ENCODE measurements at regions not wholly inside any gene's neighbourhood (a gene's known extent, or its start where the extent isn't known, plus 50 kb on each side); places are given as distances from the start of the nearest gene placed in this dataset.

DNA sequence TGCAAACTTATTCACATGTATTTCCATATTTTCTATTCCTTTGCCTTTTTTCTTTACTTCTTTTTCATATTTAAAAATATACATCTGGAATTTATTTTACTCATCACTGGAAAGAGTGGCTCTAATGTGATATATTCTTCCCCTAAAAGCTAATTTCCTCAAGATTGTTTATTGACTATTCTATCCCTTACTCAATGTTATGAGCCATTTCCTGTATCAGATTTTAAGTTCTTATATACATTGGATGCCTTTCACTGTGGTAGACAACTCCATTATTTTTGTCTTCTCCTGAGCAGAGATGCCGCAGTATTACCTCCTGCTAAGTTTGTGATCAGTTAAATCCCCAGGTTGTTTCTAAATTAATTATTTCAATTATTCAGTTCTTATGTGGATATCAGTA, 418.4 kb upstream of the JAG1 start:
- no peak overlapping the region for H3K27ac ChIP-seq (ENCODE audit: low read depth, low read length)

GRCh38 chr20:11094196-11094595, 420.4 kb upstream of the JAG1 start:
- H3K9ac ChIP-seq (ENCODE audit: low read length in 5 of 5) = no peak overlapping the region
- no peaks in the 10 kb centered on the region for H3K36me3 ChIP-seq (ENCODE audit: control insufficient read depth in 5 of 5, insufficient read depth in 5 of 5, low read length in 5 of 5)
- no peaks in the 10 kb centered on the region for H3K27me3 ChIP-seq (ENCODE audit: control insufficient read depth in 5 of 5, insufficient read depth in 4 of 5, low read length in 5 of 5)
- no peaks in the 10 kb centered on the region for H3K9me3 ChIP-seq (ENCODE audit: control insufficient read depth in 5 of 5, low read length in 5 of 5)
- H3K4me3 ChIP-seq (ENCODE audit: low read depth in 1 of 5, low read length in 5 of 5) = no peak overlapping the region
- no peak overlapping the region for H3K27ac ChIP-seq (ENCODE audit: low read depth, low read length)
- H3K4me1 ChIP-seq (ENCODE audit: control insufficient read depth in 5 of 5, insufficient read depth in 5 of 5, low read length in 5 of 5) = no peaks in the 10 kb centered on the region

More for the DNA sequence above, 418.4 kb upstream of the JAG1 start:
- Histone ChIP-seq H3K27me3 (ENCODE audit: control insufficient read depth in 5 of 5, insufficient read depth in 4 of 5, low read length in 5 of 5) (no peaks in the 10 kb centered on the region), H3K4me3 (ENCODE audit: low read depth in 1 of 5, low read length in 5 of 5) (no peak overlapping the region), H3K4me1 (ENCODE audit: control insufficient read depth in 5 of 5, insufficient read depth in 5 of 5, low read length in 5 of 5) (no peaks in the 10 kb centered on the region), H3K9me3 (ENCODE audit: control insufficient read depth in 5 of 5, low read length in 5 of 5) (peaks cover 0 to 3% (median 0%) of the 10 kb centered on the region in 5 donors), H3K36me3 (ENCODE audit: control insufficient read depth in 5 of 5, insufficient read depth in 5 of 5, low read length in 5 of 5) (no peaks in the 10 kb centered on the region), H3K9ac (ENCODE audit: low read length in 5 of 5) (no peak overlapping the region)

GRCh38 chr20:11094711-11095110, 420.9 kb upstream of the JAG1 start:
- H3K27ac ChIP-seq (ENCODE audit: low read depth, low read length) = no peak overlapping the region
- H3K36me3 ChIP-seq (ENCODE audit: control insufficient read depth in 5 of 5, insufficient read depth in 5 of 5, low read length in 5 of 5) = no peaks in the 10 kb centered on the region
- H3K4me1 ChIP-seq (ENCODE audit: control insufficient read depth in 5 of 5, insufficient read depth in 5 of 5, low read length in 5 of 5) = no peaks in the 10 kb centered on the region
- no peaks in the 10 kb centered on the region for H3K9me3 ChIP-seq (ENCODE audit: control insufficient read depth in 5 of 5, low read length in 5 of 5)
- no peak overlapping the region for H3K4me3 ChIP-seq (ENCODE audit: low read depth in 1 of 5, low read length in 5 of 5)
- H3K27me3 ChIP-seq (ENCODE audit: control insufficient read depth in 5 of 5, insufficient read depth in 4 of 5, low read length in 5 of 5) = no peaks in the 10 kb centered on the region
- no peak overlapping the region for H3K9ac ChIP-seq (ENCODE audit: low read length in 5 of 5)

DNA sequence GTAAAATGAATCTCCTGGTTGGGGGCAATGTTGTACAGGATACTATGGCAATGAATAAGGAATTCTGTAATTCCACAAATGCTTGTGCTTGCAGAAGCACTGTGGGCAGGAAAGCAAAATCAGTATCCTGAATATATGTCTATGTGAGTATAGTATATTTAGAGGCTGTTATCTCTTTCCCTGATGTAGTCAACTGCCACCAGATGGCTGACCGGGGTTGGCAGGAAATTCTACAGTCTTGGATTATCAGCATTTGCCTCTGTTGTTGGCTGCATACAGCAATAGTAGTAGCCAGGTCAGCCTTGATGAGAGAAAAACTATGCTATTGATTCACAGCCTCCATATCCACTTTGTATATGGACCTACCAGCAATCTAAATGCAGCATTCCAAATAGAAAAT, 425.1 kb upstream of the JAG1 start:
- Histone ChIP-seq H3K9ac (ENCODE audit: low read length in 5 of 5) (no peak overlapping the region), H3K27ac (ENCODE audit: low read depth, low read length) (no peak overlapping the region), H3K4me1 (ENCODE audit: control insufficient read depth in 5 of 5, insufficient read depth in 5 of 5, low read length in 5 of 5) (peaks cover 0 to 3% (median 0%) of the 10 kb centered on the region in 5 donors), H3K36me3 (ENCODE audit: control insufficient read depth in 5 of 5, insufficient read depth in 5 of 5, low read length in 5 of 5) (no peaks in the 10 kb centered on the region), H3K4me3 (ENCODE audit: low read depth in 1 of 5, low read length in 5 of 5) (no peak overlapping the region), H3K27me3 (ENCODE audit: control insufficient read depth in 5 of 5, insufficient read depth in 4 of 5, low read length in 5 of 5) (no peaks in the 10 kb centered on the region), H3K9me3 (ENCODE audit: control insufficient read depth in 5 of 5, low read length in 5 of 5) (no peaks in the 10 kb centered on the region)

DNA sequence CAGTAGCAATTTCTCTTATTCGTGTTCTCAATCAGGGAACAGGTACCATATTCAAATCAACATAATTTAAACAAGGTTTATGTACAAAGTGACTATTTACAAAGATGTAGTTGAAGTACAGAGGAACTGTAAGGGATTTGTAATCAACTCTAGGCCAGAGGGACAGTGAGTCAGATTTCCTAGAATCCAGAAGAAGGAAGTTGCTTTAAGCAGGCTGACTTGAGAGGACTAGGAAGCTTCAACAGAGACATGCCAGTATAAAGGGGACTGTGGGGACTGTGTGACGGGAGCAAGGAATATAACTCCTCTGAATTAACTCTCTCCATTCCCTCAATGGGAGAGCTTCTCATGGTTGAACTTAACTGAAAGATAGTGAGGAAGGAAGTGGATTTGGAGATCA, 427.4 kb upstream of the JAG1 start:
- Histone ChIP-seq H3K9me3 (ENCODE audit: control insufficient read depth in 5 of 5, low read length in 5 of 5) (no peaks in the 10 kb centered on the region), H3K36me3 (ENCODE audit: control insufficient read depth in 5 of 5, insufficient read depth in 5 of 5, low read length in 5 of 5) (no peaks in the 10 kb centered on the region), H3K27ac (ENCODE audit: low read depth, low read length) (no peak overlapping the region), H3K4me3 (ENCODE audit: low read depth in 1 of 5, low read length in 5 of 5) (no peak overlapping the region), H3K9ac (ENCODE audit: low read length in 5 of 5) (no peak overlapping the region), H3K27me3 (ENCODE audit: control insufficient read depth in 5 of 5, insufficient read depth in 4 of 5, low read length in 5 of 5) (no peaks in the 10 kb centered on the region), H3K4me1 (ENCODE audit: control insufficient read depth in 5 of 5, insufficient read depth in 5 of 5, low read length in 5 of 5) (peaks cover 0 to 3% (median 0%) of the 10 kb centered on the region in 5 donors)

DNA sequence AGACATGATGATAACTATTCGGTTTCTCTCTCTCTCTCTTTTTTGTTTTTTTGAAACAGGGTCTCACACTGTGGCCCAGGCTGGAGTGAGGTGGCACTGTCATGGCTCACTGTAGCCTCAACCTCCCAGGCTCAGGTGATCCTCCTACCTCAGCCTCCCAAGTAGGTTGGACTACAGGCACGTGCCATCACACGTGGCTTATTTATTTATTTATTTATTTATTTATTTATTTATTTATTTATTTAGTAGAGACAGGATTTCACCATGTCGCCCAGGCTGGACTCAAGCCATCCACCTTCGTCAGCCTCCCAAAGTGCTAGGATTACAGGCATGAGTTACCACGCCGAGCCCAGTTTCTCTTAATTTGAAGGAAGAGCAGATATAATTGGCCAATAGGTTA, 427.9 kb upstream of the JAG1 start:
- H3K36me3 ChIP-seq (ENCODE audit: control insufficient read depth in 5 of 5, insufficient read depth in 5 of 5, low read length in 5 of 5) = no peaks in the 10 kb centered on the region
- no peak overlapping the region for H3K4me3 ChIP-seq (ENCODE audit: low read depth in 1 of 5, low read length in 5 of 5)
- no peak overlapping the region for H3K27ac ChIP-seq (ENCODE audit: low read depth, low read length)
- no peak overlapping the region for H3K9ac ChIP-seq (ENCODE audit: low read length in 5 of 5)
- H3K9me3 ChIP-seq (ENCODE audit: control insufficient read depth in 5 of 5, low read length in 5 of 5) = no peaks in the 10 kb centered on the region
- H3K4me1 ChIP-seq (ENCODE audit: control insufficient read depth in 5 of 5, insufficient read depth in 5 of 5, low read length in 5 of 5) = peaks cover 0 to 3% (median 0%) of the 10 kb centered on the region in 5 donors
- no peaks in the 10 kb centered on the region for H3K27me3 ChIP-seq (ENCODE audit: control insufficient read depth in 5 of 5, insufficient read depth in 4 of 5, low read length in 5 of 5)

DNA sequence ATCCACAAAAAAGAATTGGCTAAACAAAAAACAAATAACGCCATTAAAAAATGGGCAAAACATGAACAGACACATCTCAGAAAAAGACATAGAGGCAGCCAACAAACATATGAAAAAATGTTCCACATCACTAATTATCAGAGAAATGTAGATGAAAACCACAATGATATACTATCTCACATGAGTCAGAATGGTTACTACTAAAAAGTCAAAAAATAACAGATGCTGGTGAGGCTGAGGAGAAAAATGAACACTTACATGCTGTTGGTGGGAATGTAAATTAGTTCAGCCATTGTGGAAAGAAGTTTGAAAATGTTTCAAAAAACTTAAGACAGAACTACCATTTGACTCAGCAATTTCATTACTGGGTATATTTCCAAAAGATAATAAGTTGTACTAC, 430.1 kb upstream of the JAG1 start:
- Histone ChIP-seq H3K9me3 (ENCODE audit: control insufficient read depth in 5 of 5, low read length in 5 of 5) (no peaks in the 10 kb centered on the region), H3K9ac (ENCODE audit: low read length in 5 of 5) (no peak overlapping the region), H3K36me3 (ENCODE audit: control insufficient read depth in 5 of 5, insufficient read depth in 5 of 5, low read length in 5 of 5) (no peaks in the 10 kb centered on the region), H3K4me1 (ENCODE audit: control insufficient read depth in 5 of 5, insufficient read depth in 5 of 5, low read length in 5 of 5) (peaks cover 0 to 3% (median 0%) of the 10 kb centered on the region in 5 donors), H3K27ac (ENCODE audit: low read depth, low read length) (no peak overlapping the region), H3K4me3 (ENCODE audit: low read depth in 1 of 5, low read length in 5 of 5) (no peak overlapping the region), H3K27me3 (ENCODE audit: control insufficient read depth in 5 of 5, insufficient read depth in 4 of 5, low read length in 5 of 5) (no peaks in the 10 kb centered on the region)

GRCh38 chr20:11108102-11108810, 434.5 kb upstream of the JAG1 start:
- Histone ChIP-seq H3K27me3 (ENCODE audit: control insufficient read depth in 5 of 5, insufficient read depth in 4 of 5, low read length in 5 of 5) (no peaks in the 10 kb centered on the region), H3K36me3 (ENCODE audit: control insufficient read depth in 5 of 5, insufficient read depth in 5 of 5, low read length in 5 of 5) (no peaks in the 10 kb centered on the region), H3K9ac (ENCODE audit: low read length in 5 of 5) (no peak overlapping the region), H3K27ac (ENCODE audit: low read depth, low read length) (no peak overlapping the region), H3K4me1 (ENCODE audit: control insufficient read depth in 5 of 5, insufficient read depth in 5 of 5, low read length in 5 of 5) (no peaks in the 10 kb centered on the region), H3K9me3 (ENCODE audit: control insufficient read depth in 5 of 5, low read length in 5 of 5) (no peaks in the 10 kb centered on the region), H3K4me3 (ENCODE audit: low read depth in 1 of 5, low read length in 5 of 5) (no peak overlapping the region)

DNA sequence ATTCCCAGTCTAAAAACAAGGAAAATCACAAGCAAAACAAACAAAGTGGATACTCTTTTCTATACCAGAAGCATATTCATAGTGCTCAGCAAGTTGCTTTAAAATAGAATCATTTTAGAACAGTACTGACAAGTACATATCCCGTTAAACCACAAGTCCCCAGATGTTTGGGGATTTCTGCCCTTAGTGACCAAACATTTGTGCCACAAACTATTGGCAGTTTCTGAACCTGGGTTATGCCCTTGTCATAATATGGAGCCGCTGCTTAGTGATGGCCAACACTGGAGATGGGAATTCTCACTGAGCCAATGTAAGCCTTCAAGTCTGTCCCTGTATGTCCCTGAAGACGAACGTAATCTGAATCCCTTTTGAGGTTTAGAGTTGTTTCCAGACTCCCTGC, 436.7 kb upstream of the JAG1 start:
- no peaks in the 10 kb centered on the region for H3K9me3 ChIP-seq (ENCODE audit: control insufficient read depth in 5 of 5, low read length in 5 of 5)
- no peaks in the 10 kb centered on the region for H3K4me1 ChIP-seq (ENCODE audit: control insufficient read depth in 5 of 5, insufficient read depth in 5 of 5, low read length in 5 of 5)
- no peaks in the 10 kb centered on the region for H3K27me3 ChIP-seq (ENCODE audit: control insufficient read depth in 5 of 5, insufficient read depth in 4 of 5, low read length in 5 of 5)
- H3K27ac ChIP-seq (ENCODE audit: low read depth, low read length) = no peak overlapping the region
- no peak overlapping the region for H3K9ac ChIP-seq (ENCODE audit: low read length in 5 of 5)
- no peaks in the 10 kb centered on the region for H3K36me3 ChIP-seq (ENCODE audit: control insufficient read depth in 5 of 5, insufficient read depth in 5 of 5, low read length in 5 of 5)
- H3K4me3 ChIP-seq (ENCODE audit: low read depth in 1 of 5, low read length in 5 of 5) = no peak overlapping the region

- no peak overlapping the region for H3K4me3 ChIP-seq (ENCODE audit: low read depth in 1 of 5, low read length in 5 of 5)
- no peak overlapping the region for H3K9ac ChIP-seq (ENCODE audit: low read length in 5 of 5)
- H3K27ac ChIP-seq (ENCODE audit: low read depth, low read length) = no peak overlapping the region
- H3K9me3 ChIP-seq (ENCODE audit: control insufficient read depth in 5 of 5, low read length in 5 of 5) = no peaks in the 10 kb centered on the region
- no peaks in the 10 kb centered on the region for H3K36me3 ChIP-seq (ENCODE audit: control insufficient read depth in 5 of 5, insufficient read depth in 5 of 5, low read length in 5 of 5)
- no peaks in the 10 kb centered on the region for H3K27me3 ChIP-seq (ENCODE audit: control insufficient read depth in 5 of 5, insufficient read depth in 4 of 5, low read length in 5 of 5)
- H3K4me1 ChIP-seq (ENCODE audit: control insufficient read depth in 5 of 5, insufficient read depth in 5 of 5, low read length in 5 of 5) = no peaks in the 10 kb centered on the region
These were observed 437.4 kb upstream of the JAG1 start for GRCh38 chr20:11111191-11111590.

Measured in subcutaneous abdominal adipose tissue (tissue), 5 donors.